ENCODE measurements at regions not wholly inside any gene's neighbourhood (a gene's known extent, or its start where the extent isn't known, plus 50 kb on each side); places are given as distances from the start of the nearest gene placed in this dataset.
A peak's percentile ranks its signal among the peaks of the same experiment; 100 is the strongest.

GRCh38 chr13:82678052-82678451 lies 1204.2 kb downstream of the SLITRK1 start:
- Histone ChIP-seq H2AFZ (ENCODE audit: control insufficient read depth, low read depth, low read length) (no peak overlapping the region), H4K20me1 (ENCODE audit: control insufficient read depth, insufficient read depth) (no peaks in the 10 kb centered on the region), H3K4me3 (no peak overlapping the region), H3K4me2 (ENCODE audit: control insufficient read depth, insufficient read depth) (no peak overlapping the region), H3K79me2 (ENCODE audit: control insufficient read depth, insufficient read depth, low read length) (no peaks in the 10 kb centered on the region), H3K9me3 (replicated peaks; ENCODE audit: control insufficient read depth, insufficient read depth, low read length) (no peaks in the 10 kb centered on the region), H3K27ac (ENCODE audit: control insufficient read depth, insufficient read depth) (no peak overlapping the region), H3K9ac (ENCODE audit: control insufficient read depth, insufficient read depth, low read length) (no peak overlapping the region), H3K36me3 (ENCODE audit: control insufficient read depth in 2 of 2, insufficient read depth in 2 of 2, low read length in 1 of 2) (no peaks in the 10 kb centered on the region), H3K27me3 (replicated peaks in 1 of 2; ENCODE audit: control insufficient read depth in 2 of 2, insufficient read depth in 2 of 2, low read length in 1 of 2) (no peaks in the 10 kb centered on the region), H3K4me1 (ENCODE audit: control insufficient read depth, insufficient read depth, low read length) (no peaks in the 10 kb centered on the region)
- CTCF ChIA-PET = no interaction called here
- SMC1A ChIA-PET (ENCODE audit: uncharacterized antibody, unreplicated experiment) = no interaction called here
- intact Hi-C loops (cut with micrococcal nuclease; ENCODE audit: unreplicated experiment) = no loop called here
- FAIRE-seq (no peak), ATAC-seq (peak; percentile 72), DNase-seq (ENCODE audit: low read depth, low spot score) (no peak)
- BruUV-seq (replicated peaks) = no TSS peak
- TF ChIP-seq MTA2 (IDR thresholded peaks at IDR 0.05; ENCODE audit: low read depth) (peak; percentile 65; the same call in 1 of the 2 replicates), HDAC6 (IDR thresholded peaks at IDR 0.05; ENCODE audit: unreplicated experiment) (no peak), EP300 (IDR thresholded peaks at IDR 0.05; ENCODE audit: borderline replicate concordance in 1 of 2, control insufficient read depth in 1 of 2, low read depth in 2 of 2, low read length in 2 of 2) (no peak), IKZF2 (IDR thresholded peaks at IDR 0.05) (peak in 1 of 2 experiments; percentile 24; a peak in 1 of 4 replicates)
- in situ Hi-C loops (cut with MboI) = no loop called here
- WGBS (ENCODE audit: insufficient coverage, insufficient replicate concordance, low lambda C conversion rate, missing lambda C conversion rate) = 2% methylated on average over 3 of the region's 3 CpGs
- POLR2A ChIA-PET = no interaction called here
- RAD21 ChIA-PET (ENCODE audit: unreplicated experiment) = interaction anchor here (1.5 kb wide), 1 partner anchor 10 kb away, joined by 5 read pairs; no protein-coding TSS in a partner anchor

- in situ Hi-C loops (cut with MboI) = no loop called here
- no peak overlapping the region for H3K27ac ChIP-seq (ENCODE audit: control insufficient read depth, insufficient read depth)
- ChIA-PET CTCF (interaction anchor here (1.5 kb wide), 1 partner anchor 9 kb away, joined by 4 read pairs; no protein-coding TSS in a partner anchor), SMC1A (ENCODE audit: uncharacterized antibody, unreplicated experiment) (interaction anchor here (2.4 kb wide), 1 partner anchor 13 kb away, joined by 16 read pairs; no protein-coding TSS in a partner anchor), RAD21 (ENCODE audit: unreplicated experiment) (interaction anchor here (1.2 kb wide), 1 partner anchor 13 kb away, joined by 3 read pairs; no protein-coding TSS in a partner anchor), POLR2A (no interaction called here)
- H3K9me3 ChIP-seq (replicated peaks; ENCODE audit: control insufficient read depth, insufficient read depth, low read length) = no peaks in the 10 kb centered on the region
- H3K9ac ChIP-seq (ENCODE audit: control insufficient read depth, insufficient read depth, low read length) = no peak overlapping the region
- H3K27me3 ChIP-seq (replicated peaks in 1 of 2; ENCODE audit: control insufficient read depth in 2 of 2, insufficient read depth in 2 of 2, low read length in 1 of 2) = no peaks in the 10 kb centered on the region
- no peaks in the 10 kb centered on the region for H3K79me2 ChIP-seq (ENCODE audit: control insufficient read depth, insufficient read depth, low read length)
- intact Hi-C loops (cut with micrococcal nuclease; ENCODE audit: unreplicated experiment) = no loop called here
- H3K36me3 ChIP-seq (ENCODE audit: control insufficient read depth in 2 of 2, insufficient read depth in 2 of 2, low read length in 1 of 2) = no peaks in the 10 kb centered on the region
- DNase-seq (ENCODE audit: low read depth, low spot score) = no peak
- H2AFZ ChIP-seq (ENCODE audit: control insufficient read depth, low read depth, low read length) = no peak overlapping the region
- no peak for ATAC-seq
- FAIRE-seq = no peak
- no peaks in the 10 kb centered on the region for H4K20me1 ChIP-seq (ENCODE audit: control insufficient read depth, insufficient read depth)
- no TSS peak for BruUV-seq (replicated peaks)
- H3K4me3 ChIP-seq = no peak overlapping the region
- H3K4me1 ChIP-seq (ENCODE audit: control insufficient read depth, insufficient read depth, low read length) = no peaks in the 10 kb centered on the region
- no peak overlapping the region for H3K4me2 ChIP-seq (ENCODE audit: control insufficient read depth, insufficient read depth)
- TF ChIP-seq, protein P1, sequence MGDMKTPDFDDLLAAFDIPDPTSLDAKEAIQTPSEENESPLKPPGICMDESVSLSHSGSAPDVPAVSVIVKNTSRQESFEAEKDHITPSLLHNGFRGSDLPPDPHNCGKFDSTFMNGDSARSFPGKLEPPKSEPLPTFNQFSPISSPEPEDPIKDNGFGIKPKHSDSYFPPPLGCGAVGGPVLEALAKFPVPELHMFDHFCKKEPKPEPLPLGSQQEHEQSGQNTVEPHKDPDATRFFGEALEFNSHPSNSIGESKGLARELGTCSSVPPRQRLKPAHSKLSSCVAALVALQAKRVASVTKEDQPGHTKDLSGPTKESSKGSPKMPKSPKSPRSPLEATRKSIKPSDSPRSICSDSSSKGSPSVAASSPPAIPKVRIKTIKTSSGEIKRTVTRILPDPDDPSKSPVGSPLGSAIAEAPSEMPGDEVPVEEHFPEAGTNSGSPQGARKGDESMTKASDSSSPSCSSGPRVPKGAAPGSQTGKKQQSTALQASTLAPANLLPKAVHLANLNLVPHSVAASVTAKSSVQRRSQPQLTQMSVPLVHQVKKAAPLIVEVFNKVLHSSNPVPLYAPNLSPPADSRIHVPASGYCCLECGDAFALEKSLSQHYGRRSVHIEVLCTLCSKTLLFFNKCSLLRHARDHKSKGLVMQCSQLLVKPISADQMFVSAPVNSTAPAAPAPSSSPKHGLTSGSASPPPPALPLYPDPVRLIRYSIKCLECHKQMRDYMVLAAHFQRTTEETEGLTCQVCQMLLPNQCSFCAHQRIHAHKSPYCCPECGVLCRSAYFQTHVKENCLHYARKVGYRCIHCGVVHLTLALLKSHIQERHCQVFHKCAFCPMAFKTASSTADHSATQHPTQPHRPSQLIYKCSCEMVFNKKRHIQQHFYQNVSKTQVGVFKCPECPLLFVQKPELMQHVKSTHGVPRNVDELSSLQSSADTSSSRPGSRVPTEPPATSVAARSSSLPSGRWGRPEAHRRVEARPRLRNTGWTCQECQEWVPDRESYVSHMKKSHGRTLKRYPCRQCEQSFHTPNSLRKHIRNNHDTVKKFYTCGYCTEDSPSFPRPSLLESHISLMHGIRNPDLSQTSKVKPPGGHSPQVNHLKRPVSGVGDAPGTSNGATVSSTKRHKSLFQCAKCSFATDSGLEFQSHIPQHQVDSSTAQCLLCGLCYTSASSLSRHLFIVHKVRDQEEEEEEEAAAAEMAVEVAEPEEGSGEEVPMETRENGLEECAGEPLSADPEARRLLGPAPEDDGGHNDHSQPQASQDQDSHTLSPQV (IDR thresholded peaks at IDR 0.05) = no peak
- TF ChIP-seq E2F8 (IDR thresholded peaks at IDR 0.05; ENCODE audit: low read depth, partially characterized antibody) = no peak
Measured at GRCh38 chr13:82675024-82675423, 1207.2 kb downstream of the SLITRK1 start.

All from GM12878 (cell line).